Esophagus mucosa (tissue), 1 donor: ENCODE measurements at regions not wholly inside any gene's neighbourhood (a gene's known extent, or its start where the extent isn't known, plus 50 kb on each side); places are given as distances from the start of the nearest gene placed in this dataset.
"Not testable (repeated sequence)": the region's sequence is repeated elsewhere in the genome, so short reads cannot be mapped to it uniquely, and the experiment has no call there.

Experiments
- ATAC-seq: fragments of 200-7000 bp; cut with Tn5 transposase; one replicate; pipeline ENCODE4 v1.9.1; 2020
- donor health status: DM: yes; HTN: yes; CAD: no.

DNA sequence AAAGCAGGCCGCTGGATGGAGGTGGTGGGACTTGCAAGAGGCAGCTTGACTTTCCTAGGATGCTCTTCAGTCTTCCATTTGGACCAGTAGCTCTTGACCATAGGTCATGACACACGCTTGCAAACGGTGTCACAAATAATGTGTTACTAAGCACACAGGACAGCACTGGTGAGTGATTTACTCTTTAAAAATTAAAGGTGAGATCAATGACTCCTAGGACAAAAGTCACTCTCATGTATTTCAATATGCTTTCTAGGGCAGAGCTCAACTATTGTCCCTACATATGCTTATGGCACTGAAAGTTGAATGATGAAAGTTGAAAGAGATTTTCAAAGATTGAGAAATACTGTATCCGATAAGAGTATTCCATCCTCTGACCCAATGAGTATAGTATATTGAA is 496.7 kb downstream of the EBF1 start:
- ATAC-seq, result no peak

DNA sequence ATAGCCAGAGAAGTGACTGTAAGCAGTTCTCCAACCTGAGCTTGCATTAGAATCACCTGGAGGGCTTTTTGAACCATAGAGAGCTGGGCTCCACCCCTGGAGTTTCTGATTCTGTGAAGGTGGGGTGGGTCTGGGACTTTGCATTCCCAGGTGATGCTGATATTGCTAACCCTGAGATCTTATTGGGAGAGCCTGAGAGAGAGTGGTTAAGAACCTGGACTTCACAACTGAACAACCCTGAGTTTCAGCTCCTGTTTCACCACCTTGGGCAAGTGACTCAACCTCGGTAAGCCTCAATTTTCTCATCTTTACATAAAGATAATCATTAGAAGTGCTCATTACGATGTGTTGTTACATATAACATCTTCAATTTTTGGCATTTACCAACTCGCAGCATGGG is 498.6 kb downstream of the EBF1 start:
- ATAC-seq, result no peak

DNA sequence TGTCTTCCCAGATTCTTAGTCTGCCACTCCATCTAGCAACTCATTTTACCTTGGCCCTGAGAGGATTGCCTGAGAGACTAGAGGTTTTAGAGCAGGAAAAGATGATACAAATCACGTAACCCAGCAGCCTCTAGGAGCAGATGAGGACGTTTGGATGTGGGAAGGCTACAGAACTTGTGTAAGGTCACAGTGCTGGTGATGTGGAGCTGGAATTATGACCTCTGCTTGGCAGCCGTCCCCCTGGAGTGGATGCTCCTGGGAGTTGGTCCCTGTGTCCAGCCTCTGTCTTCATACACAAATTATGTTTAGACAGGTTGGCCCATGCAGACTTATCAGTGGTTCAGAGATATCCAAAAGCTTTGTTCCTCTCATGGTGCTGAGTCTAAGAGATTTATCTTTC is 499.0 kb downstream of the EBF1 start:
- no peak for ATAC-seq

DNA sequence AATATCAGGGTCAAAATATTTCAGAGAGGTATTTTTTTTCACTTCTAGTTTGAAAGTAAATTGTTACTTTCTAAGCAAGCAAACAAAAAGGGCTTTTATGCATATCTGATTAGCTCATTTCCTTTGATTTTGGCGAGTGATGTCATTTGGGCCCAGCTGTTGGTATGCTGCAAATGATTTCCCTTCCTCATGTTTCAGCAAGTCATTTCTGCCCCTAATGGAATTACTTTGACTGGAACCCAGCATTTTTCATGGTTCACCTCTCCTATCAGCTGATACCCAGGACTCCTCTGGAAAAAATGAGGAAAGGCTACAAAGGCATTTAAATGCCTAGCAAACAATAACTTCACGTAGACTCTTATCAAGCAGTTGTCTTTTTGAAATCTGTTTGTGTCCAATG is 500.6 kb downstream of the EBF1 start:
- no peak for ATAC-seq

DNA sequence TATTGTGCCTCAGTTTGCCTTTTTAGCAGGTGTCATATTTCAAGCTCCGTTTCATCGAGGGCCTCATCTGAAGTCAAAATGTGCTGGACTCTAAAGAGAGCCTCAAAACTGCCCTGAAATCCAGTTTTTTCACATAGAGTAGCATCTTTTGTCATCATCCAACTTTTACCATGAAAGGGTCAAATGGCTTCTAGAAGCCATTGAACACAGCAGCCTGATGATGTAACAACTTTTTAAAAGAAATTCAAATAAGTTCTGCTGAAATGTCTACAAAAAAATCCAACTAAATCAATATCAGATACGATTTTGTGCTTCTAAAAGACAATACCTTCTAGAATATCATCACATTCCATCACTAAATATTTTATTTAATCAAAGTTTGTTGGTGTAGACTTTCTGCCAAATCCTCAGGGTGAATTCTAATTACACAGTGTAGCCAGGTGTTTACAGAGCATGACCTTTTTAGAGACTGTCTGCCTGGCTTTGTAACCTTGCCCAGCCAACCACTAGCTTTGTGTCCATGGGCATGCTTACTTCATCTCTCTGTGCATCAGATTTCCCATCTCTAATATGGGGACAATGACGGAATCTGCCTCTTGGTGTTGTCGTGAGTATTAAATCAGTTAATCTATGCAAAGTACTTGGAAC is 505.0 kb downstream of the EBF1 start:
- ATAC-seq, result no peak

DNA sequence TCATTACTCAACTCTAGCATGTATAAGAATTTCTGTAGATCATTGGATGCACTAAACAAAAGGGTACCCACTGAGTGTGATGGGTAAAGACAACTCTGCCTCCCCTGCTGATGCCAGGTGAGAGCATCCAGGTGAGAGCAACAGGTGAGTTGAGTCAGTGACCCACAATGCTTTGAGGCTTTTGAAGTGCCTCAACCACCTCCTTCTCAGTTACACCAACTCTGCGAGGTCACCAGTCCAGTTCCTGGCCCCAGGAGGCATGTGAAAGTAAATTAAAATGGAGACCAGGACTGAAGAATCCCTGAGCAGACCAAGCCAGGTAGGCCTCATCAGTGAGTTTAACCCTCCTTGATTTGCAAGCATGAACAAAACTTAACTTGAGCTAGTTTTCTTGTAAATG is 505.8 kb downstream of the EBF1 start:
- ATAC-seq, result no peak

DNA sequence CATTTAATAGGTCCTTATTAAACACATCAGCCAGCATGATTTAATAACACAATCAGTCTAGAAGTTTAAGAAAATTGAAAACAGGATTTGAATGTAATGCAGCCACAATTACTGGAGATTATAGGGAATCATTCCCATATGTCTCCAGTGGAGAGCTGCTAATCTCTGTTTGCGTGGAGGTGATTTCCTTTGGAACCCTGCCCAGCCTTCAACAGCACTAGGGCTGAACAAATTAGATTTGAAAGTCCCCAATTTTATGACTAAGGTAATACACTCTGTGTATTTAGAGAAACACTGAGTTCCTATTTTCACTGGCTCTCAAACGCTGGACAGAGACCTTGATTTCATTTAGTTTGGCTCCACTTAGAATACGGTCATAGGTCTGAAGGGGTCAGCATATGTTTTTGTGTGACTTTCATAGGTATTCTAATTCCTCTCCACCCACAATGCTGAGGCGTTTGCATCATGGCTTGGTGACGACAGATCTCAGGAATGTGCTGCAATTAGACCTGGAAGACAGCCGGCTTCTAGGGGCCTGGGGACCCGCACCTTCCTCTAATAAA is 508.3 kb downstream of the EBF1 start:
- ATAC-seq, result no peak

DNA sequence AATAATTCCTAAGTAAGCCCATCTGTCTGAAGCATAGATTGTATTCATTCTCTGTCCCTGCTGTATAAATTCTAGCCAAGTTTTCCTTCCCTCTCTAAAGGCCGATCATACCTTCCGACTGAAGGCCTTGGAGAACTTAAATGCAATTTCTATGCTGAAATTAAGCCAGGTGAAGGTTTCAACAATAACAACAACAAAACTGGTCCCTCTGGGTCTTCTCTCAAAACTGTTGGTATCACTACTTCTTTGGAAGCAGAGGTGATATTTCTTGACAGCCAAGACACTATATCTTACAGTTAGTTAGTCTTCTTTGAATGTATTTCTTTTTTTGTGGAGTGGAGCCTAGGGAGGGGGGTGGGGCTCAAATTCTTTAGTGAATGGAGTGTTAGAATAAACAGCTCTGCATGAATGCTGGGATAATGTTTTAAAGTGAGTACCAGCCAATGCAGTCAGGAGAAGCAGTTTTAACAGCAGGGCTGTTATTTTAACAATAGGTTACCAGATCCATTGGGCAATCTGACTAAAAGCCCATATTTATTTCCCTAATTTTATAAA is 508.9 kb downstream of the EBF1 start:
- ATAC-seq, result no peak

DNA sequence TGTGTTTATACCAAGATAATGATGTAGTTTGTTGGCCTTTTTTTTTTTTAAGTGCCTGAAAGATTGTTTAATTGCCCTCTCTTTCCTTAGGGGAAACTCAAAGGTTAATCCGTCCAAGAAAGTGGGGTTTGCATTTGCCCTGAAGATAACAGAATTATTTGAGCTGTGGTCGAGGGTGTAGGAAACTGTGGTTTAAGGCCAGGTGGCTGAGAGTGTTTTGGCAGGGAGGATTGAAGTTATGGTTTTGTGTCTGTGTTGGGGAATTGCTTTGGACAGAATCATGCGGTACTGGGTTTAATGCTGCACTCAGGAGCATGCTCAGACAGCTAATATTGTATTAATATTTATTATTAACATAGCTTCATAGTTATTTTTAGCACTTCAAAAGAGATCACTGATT is 509.8 kb downstream of the EBF1 start:
- ATAC-seq, result no peak

DNA sequence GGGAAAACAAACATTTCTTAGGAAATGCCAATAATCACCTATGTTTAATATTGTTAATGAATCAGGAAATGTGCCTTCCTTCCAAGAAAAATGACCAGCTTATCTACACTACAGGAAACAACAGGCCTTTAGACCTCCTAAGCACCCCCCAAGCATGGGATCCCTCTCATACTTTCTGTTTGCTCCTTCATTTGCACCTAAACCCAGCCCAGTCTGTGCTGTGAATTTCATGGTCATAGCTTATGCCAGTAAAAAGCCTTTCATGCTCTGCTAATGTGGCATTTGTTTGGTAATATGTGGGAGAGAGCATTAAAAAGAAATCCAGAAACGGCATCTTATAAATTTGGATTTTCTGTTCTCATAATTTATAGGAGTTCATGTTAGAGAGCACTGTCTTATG is 511.1 kb downstream of the EBF1 start:
- no peak for ATAC-seq

DNA sequence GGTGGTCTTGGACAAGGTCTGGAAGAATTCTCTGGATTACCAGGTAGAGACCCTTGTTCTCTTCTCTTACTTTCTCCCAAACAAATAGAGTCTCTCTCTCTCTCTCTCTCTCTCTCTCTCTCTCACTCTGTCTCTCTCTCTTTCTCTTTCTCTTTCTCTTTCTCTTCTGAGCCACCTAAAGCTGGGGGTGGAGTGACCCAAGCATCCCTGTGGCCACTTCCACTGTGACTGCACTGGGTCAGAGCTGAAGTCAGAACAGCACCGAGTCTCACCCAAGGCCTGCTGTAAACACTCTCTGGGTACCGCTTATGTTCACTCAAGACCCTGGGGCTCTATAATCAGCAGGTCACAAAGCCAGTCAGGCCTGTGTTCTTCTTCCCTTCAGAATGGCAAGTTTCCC is 513.7 kb downstream of the EBF1 start:
- ATAC-seq, result no peak

GRCh38 chr5:158582669-158583068 is 517.0 kb downstream of the EBF1 start:
- not testable (repeated sequence) for ATAC-seq

- no peak for ATAC-seq
These were observed 525.9 kb downstream of the EBF1 start for GRCh38 chr5:158573829-158574228.

DNA sequence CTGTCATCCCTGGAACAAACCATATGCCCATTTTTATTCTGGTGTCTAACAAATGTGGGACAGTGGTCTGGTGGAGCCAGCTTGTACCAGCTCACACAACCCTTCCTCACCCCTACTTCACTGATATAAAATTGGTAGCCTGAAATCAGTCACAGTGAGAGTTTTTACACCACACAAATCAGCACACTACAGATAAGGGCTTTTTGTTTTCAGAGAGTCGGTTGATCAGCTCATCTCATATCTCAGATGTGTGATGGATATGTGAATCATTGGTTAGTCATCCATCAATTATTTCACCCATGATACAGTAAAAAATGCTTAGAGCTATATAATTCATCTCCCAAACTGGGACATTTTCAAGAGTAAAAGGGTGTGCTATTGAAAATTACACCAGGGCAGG is 529.2 kb downstream of the EBF1 start:
- ATAC-seq, result no peak

GRCh38 chr5:158569534-158569933 is 530.2 kb downstream of the EBF1 start:
- ATAC-seq, result no peak

DNA sequence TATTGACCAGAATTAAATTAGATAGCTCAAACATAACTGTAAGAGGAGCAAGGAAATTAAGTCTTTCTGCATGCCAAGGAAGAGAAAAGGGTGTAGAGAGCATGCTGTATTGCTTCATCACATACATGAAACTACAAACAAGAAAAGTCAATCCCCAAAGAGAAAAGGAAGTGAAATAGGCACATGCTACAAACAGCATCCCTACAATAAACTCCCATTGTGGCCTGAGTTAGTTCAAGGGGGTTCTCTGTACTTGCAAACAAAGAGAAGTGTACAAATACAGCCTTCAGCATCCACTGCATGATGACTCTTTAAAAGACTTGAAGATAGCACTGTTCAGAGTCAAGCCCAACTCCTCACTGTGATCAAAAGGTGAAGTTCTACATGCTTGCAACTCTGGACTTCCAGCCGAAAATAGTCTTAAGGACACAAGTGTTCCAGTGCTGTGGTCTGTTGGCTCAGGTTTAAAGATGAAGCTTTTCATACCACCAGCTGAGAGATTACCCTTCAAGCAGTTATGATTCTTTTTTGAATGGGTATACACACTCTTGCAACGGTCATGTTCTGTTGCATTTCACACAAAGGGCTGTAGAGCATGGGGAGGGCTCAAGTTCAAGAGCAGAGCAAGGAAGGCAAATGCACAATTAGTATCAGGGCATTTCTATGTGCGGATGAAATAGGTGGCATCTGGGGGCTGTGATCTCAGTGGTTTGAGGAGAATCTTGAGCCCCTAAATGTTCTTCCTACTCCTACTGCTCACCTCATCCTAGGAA is 534.5 kb downstream of the EBF1 start:
- ATAC-seq, result no peak

- no peak for ATAC-seq
These were observed 535.8 kb downstream of the EBF1 start for GRCh38 chr5:158563760-158564390.

GRCh38 chr5:158561562-158562190 is 538.0 kb downstream of the EBF1 start:
- no peak for ATAC-seq

DNA sequence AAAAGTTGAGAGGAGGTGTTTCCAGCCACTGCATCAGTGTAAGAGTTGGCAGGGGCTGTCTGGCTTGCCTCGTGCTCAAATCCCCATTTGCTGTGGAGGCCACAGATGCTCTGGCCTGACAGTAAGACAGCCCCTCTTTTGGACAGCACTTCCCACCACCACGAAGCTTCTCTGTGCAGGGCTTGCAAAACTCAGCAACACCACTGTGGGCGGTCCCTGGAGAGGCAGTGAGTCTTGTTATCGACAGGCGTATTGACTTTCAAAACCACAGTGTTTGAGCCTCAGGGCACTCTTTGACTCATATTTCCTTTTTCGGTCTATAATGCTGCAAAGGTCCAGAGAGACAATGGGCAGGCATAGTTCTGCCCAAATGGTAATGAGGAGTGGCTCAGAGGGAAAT is 539.5 kb downstream of the EBF1 start:
- no peak for ATAC-seq

DNA sequence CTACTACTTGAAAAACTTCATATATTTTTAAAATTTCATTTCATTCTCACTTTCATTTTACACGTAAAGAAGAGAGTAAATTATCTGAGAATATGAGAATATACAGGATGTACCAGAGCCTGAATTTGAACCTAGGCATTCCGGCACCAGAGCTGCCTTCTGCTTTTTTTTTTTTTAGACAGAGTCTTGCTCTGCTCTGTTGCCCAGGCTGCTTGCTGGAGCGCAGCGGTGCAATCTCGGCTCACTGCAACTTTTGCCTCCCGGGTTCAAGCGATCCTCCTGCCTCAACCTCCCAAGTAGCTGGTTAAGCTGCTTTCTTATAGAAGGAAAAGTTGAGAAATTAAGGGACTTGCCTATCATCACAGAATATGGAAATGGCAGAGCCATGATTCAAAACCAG is 540.1 kb downstream of the EBF1 start:
- no peak for ATAC-seq

DNA sequence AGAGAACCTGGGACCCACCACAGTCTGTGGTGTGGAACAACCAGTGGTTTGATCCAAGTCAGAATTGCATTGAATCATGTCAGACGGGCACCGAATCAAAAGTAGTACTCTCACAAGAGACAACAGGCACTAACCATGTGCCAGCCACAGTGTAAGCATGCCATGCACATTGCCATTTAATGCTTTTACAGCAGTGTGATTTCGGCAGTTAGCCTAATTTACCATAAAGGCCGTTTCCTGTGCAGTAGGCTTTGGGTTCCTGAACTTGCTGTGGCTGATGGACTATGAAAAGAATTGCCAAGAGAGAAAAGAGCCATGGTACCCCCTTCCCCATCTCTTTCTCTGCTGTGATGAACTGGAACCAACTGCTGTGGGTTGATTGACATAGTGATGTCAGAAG is 540.6 kb downstream of the EBF1 start:
- no peak for ATAC-seq

DNA sequence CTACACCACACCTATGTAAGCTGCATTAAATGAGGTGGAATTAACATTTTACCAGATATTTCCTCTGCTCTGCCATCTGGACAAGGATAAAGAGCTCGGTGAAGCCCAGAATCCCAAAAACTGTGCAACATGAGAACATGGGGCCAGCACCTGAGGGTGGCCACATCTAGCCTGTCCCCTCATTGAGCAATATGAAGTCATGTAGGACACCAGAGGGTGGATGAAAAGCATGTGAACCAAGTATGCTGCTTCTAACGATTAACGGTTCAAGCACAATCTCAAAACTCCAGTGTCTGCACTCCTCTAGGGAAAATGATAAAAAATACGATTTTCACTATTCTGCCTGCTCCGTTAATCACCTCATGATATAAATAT is 545.8 kb downstream of the EBF1 start:
- ATAC-seq, result no peak
